LNCaP clone FGC (cell line): ENCODE measurements at regions not wholly inside any gene's neighbourhood (a gene's known extent, or its start where the extent isn't known, plus 50 kb on each side); places are given as distances from the start of the nearest gene placed in this dataset.

ENCODE experiments used
- DNase-seq: peaks from one replicate; pipeline ENCODE4 v3.0.0-alpha.2; 2011; ENCODE audit warnings: low read depth
- H3K4me3 ChIP-seq: 2 replicates; pipeline ENCODE4 v1.5.1; 2011; ENCODE audit warnings: mild to moderate bottlenecking, low read depth, low read length, control low read depth
- TF ChIP-seq, protein P1 (sequence below): IDR thresholded peaks from 2 replicates; pipeline ENCODE4 v1.5.1; 2012; ENCODE audit warnings: mild to moderate bottlenecking; ENCODE audit not compliant: control insufficient read depth, insufficient read depth; ENCODE audit errors: extremely low read depth

DNA sequence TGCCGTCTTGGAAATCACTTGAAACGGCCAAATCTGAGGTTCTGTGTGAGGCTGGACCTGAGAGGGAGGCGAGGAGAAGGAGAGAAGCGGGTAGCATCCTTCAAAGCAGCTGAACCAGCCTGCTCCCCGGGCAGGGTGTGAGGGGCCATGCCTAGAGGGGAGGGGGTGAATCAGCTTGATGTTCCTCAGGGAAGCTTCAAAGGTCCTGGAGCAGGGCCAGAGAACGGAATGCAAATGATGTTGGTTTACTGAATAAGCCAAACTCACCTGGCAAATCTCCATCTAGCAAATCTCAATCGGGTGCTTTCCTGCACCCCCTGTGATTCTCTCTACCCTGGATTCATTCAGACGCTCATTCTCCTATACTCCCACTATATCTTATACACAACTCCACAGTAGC, 226.9 kb downstream of the WDR11 start:
- no peak for DNase-seq
- TF ChIP-seq, protein P1, sequence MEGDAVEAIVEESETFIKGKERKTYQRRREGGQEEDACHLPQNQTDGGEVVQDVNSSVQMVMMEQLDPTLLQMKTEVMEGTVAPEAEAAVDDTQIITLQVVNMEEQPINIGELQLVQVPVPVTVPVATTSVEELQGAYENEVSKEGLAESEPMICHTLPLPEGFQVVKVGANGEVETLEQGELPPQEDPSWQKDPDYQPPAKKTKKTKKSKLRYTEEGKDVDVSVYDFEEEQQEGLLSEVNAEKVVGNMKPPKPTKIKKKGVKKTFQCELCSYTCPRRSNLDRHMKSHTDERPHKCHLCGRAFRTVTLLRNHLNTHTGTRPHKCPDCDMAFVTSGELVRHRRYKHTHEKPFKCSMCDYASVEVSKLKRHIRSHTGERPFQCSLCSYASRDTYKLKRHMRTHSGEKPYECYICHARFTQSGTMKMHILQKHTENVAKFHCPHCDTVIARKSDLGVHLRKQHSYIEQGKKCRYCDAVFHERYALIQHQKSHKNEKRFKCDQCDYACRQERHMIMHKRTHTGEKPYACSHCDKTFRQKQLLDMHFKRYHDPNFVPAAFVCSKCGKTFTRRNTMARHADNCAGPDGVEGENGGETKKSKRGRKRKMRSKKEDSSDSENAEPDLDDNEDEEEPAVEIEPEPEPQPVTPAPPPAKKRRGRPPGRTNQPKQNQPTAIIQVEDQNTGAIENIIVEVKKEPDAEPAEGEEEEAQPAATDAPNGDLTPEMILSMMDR: no peak

DNA sequence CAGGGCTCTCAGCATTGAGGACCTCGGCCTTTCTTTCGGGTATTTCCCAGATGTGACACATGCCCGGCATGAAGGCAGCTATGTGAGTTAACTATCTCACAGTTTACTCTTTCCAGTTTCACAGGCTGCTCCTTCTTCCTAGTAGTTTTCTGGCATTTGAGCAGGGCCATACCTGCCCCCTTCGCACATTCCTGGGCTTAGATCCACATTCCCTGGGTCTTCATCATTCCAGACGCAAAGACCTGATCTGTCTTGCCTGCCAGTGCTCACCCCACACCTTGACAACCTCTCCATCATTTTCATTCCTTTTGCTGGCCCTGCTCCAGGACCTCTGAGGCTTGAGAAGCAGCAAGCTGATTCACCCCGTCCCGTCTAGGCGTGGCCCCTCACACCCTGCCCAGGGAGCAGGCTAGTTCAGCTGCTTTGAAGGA, 227.5 kb downstream of the WDR11 start:
- no peak overlapping the region for H3K4me3 ChIP-seq
- no peak for DNase-seq
- TF ChIP-seq, protein P1: no peak

More for the DNA sequence above, 226.9 kb downstream of the WDR11 start:
- no peak overlapping the region for H3K4me3 ChIP-seq

DNA sequence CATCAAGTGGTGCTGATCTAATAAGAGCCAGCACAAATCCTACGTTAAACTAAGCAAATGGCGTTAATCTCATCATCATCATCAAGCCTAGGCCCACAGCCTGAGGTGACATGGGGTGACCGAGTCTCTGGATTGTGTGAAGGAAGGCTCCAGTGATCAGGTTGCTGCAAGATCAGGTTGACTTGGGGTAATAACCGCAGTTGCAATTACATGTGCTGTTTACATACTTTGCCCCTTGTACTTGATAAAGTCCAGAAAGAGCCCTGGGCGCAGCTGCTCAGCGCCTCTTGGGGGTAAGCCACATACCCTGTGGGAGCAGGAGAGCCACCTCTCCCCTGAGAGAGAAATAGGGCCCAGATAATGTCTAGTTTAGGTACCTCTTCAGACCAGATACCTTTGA, 228.1 kb downstream of the WDR11 start:
- no peak overlapping the region for H3K4me3 ChIP-seq
- TF ChIP-seq, protein P1: no peak
- no peak for DNase-seq

DNA sequence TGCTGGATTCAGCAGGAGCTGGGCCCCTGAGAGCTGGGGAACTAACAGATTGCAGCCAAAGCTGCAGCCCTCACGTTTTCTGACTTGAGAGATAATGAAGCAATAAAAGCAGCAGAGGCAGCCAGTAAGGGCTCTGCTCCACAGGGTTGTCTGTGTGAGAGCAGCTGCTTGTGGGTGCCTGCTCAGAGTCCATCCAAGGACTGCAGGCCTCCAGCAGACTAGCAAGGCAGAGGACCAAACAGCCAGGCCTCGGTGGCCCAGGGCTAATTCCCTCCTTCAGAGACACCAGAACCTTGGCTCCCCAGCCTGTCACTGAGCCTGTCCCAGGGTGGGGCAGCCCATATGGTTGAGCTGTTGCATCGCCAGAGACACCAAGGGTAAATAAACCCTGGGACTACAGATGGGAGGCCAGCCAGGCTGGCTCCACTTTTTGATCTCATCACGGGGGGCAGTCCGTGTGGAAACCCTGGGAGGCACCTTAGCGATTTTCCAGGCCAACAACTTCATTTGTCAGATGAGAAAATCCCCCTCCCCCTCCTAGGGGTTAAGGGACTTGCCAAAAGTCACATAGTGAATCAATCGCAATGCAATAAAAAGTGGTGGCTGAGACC, 229.2 kb downstream of the WDR11 start:
- H3K4me3 ChIP-seq: no peak overlapping the region
- TF ChIP-seq, protein P1: no peak
- no peak for DNase-seq

DNA sequence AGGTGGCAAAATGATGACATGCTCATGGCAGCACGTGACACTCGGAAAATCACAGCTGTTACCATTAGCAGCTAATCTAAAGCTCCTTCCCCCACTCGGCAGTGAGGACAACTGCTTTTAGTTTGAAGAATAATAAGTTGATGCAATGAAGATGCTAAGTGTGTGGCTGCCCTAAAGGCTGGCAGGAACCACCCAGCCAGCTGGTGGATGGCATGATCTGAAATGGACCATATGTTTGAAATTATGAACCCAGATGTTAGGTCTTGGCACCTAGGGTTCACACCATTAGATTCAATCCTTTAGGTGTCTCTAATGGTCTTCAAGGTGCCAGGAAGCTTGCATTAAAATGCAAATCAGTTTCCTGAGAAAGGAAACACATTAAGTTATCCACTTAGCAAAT, 230.1 kb downstream of the WDR11 start:
- H3K4me3 ChIP-seq: no peak overlapping the region
- no peak for DNase-seq
- TF ChIP-seq, protein P1: no peak

DNA sequence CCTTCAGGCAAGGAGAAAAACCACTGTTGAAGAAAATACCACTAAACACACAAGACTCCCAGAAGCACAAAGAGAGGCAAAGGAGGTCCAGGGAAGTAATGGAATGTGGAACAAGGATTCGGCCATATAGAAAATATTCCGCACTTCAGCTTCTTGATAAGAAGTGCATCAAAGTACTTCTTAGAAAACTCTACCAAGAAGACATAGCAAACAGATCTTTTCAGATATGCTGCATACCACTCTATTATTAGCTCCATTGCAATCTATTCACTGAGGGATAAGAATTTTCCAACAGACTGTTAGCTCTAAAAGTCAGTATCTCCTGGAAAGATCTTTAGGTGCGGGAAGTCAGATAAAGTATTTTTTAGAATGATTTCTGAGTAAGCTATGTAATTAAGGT, 231.8 kb downstream of the WDR11 start:
- no peak overlapping the region for H3K4me3 ChIP-seq
- TF ChIP-seq, protein P1: no peak
- DNase-seq: no peak
